ENCODE measurements at regions not wholly inside any gene's neighbourhood (a gene's known extent, or its start where the extent isn't known, plus 50 kb on each side); places are given as distances from the start of the nearest gene placed in this dataset.

- Histone ChIP-seq H3K9me3 (peaks cover 0 to 6% (median 3%) of the 10 kb centered on the region in 4 donors), H3K27me3 (no peaks in the 10 kb centered on the region), H3K4me1 (no peaks in the 10 kb centered on the region), H3K4me3 (no peak overlapping the region), H3K36me3 (no peaks in the 10 kb centered on the region), H3K27ac (no peak overlapping the region)
- TF ChIP-seq POLR2A (IDR thresholded peaks at IDR 0.05) (no peak), CTCF (IDR thresholded peaks at IDR 0.05) (no peak)
- no peak for DNase-seq
Measured at GRCh38 chr11:23406131-23406819, 546.0 kb upstream of the CCDC179 start.

DNA sequence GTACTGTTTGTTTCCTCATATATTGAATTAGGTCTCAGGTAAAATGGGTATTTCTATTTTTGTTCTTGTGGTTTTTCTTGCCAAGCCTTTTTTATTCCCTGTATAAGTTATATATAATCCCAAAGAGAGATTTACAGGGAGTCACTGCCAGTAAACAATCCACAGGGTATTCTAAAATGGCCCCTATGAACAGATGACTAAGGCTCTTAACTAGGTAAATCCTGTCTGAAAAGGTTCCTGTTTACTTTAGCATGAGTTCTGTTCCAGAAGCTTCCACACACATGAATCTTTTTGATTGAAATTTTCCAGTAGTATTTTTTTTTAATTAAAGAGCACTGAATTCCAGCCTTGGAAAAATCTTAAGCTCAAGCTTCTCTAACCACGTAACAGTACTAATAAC is 552.8 kb upstream of the CCDC179 start:
- no peak for TF ChIP-seq CTCF (IDR thresholded peaks at IDR 0.05)
- no peak for TF ChIP-seq POLR2A (IDR thresholded peaks at IDR 0.05)
- no peak for DNase-seq

GRCh38 chr11:23423104-23423503 is 562.8 kb upstream of the CCDC179 start:
- TF ChIP-seq CTCF (IDR thresholded peaks at IDR 0.05), result no peak
- no peak for TF ChIP-seq POLR2A (IDR thresholded peaks at IDR 0.05)
- Histone ChIP-seq H3K27me3 (no peaks in the 10 kb centered on the region), H3K9me3 (no peaks in the 10 kb centered on the region), H3K4me3 (no peak overlapping the region), H3K36me3 (no peaks in the 10 kb centered on the region), H3K27ac (no peak overlapping the region), H3K4me1 (no peaks in the 10 kb centered on the region)
- DNase-seq, result no peak

More for the DNA sequence above, 552.8 kb upstream of the CCDC179 start:
- H3K36me3 ChIP-seq, result no peaks in the 10 kb centered on the region
- no peaks in the 10 kb centered on the region for H3K27me3 ChIP-seq
- no peaks in the 10 kb centered on the region for H3K4me1 ChIP-seq
- peaks cover 0 to 3% (median 0%) of the 10 kb centered on the region in 4 donors for H3K9me3 ChIP-seq
- no peak overlapping the region for H3K27ac ChIP-seq
- H3K4me3 ChIP-seq, result no peak overlapping the region

DNA sequence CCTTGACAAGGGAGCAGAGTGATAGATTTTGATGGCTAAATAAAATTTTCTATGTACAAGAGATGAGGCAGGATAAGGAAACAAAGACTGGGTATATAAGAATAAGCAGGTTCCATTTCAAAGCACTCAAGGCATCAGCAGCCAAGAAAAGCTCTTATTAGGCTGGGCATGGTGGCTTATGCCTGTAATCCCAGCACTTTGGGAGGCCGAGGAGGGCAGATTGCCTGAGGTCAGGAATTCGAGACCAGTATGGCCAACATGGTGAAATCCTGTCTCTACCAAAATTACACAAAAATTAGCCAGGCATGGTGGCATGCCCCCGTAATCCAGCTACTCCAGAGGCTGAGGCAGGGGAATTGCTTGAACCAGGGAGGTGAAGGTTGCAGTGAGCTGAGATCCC is 563.4 kb upstream of the CCDC179 start:
- DNase-seq, result no peak
- no peak overlapping the region for H3K27ac ChIP-seq
- no peaks in the 10 kb centered on the region for H3K36me3 ChIP-seq
- no peaks in the 10 kb centered on the region for H3K9me3 ChIP-seq
- TF ChIP-seq POLR2A (IDR thresholded peaks at IDR 0.05) (no peak), CTCF (IDR thresholded peaks at IDR 0.05) (no peak)
- no peaks in the 10 kb centered on the region for H3K4me1 ChIP-seq
- H3K27me3 ChIP-seq, result no peaks in the 10 kb centered on the region
- H3K4me3 ChIP-seq, result no peak overlapping the region

DNA sequence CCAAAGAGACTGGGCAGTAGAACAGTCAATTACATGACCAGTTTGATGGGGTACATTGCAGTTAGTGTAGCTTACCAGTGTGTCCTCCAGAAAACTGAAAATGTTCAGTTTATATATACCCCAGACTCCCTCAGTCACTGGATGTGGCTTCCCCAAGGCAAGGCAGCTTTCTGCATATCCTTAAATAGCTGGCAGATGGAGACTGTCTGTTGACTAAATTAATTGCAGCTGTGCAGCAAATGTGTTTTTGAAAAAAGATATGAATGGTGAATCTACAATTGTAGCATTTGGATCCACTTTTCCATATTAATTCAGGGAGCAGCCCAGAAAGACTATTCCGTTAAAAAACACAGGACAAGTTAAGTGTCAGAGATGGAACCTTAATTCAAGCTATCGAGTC is 565.1 kb upstream of the CCDC179 start:
- Histone ChIP-seq H3K27ac (no peak overlapping the region), H3K36me3 (no peaks in the 10 kb centered on the region), H3K4me3 (no peak overlapping the region), H3K27me3 (no peaks in the 10 kb centered on the region), H3K9me3 (no peaks in the 10 kb centered on the region), H3K4me1 (no peaks in the 10 kb centered on the region)
- no peak for TF ChIP-seq CTCF (IDR thresholded peaks at IDR 0.05)
- no peak for TF ChIP-seq POLR2A (IDR thresholded peaks at IDR 0.05)
- DNase-seq, result no peak

DNA sequence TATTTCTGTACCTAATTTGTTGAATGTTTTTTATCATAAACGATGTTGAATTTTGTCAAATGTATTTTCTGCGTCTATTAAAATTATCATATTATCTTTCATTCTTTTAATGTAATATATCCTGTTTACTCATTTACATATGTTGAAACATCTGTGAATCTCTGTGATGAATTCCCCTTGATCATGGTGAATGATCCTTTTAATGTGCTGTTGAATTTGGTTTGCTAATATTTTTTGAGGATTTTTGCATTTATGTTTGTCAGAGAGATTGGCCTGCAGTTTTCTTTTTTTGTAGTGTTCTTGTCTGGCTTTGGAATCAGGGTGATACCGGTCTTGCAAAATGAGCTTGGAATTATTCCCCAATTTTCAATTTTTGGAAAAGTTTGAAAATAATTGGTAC is 569.3 kb upstream of the CCDC179 start:
- H3K36me3 ChIP-seq, result no peaks in the 10 kb centered on the region
- no peaks in the 10 kb centered on the region for H3K4me1 ChIP-seq
- H3K27ac ChIP-seq, result no peak overlapping the region
- no peaks in the 10 kb centered on the region for H3K9me3 ChIP-seq
- TF ChIP-seq POLR2A (IDR thresholded peaks at IDR 0.05) (no peak), CTCF (IDR thresholded peaks at IDR 0.05) (no peak)
- no peak for DNase-seq
- H3K4me3 ChIP-seq, result no peak overlapping the region
- no peaks in the 10 kb centered on the region for H3K27me3 ChIP-seq
